GM12892 (cell line): ENCODE measurements at regions not wholly inside any gene's neighbourhood (a gene's known extent, or its start where the extent isn't known, plus 50 kb on each side); places are given as distances from the start of the nearest gene placed in this dataset.

Source experiments
- POLR2A ChIP-seq: IDR thresholded peaks from 2 replicates; pipeline ENCODE4 v1.6.1; 2011; ENCODE audit warnings: low read depth, low read length, control low read depth
- POLR2AphosphoS5 ChIP-seq: IDR thresholded peaks from 2 replicates; pipeline ENCODE4 v1.6.1; 2011; ENCODE audit warnings: low read depth, low read length, control low read depth
- TAF1 ChIP-seq: IDR thresholded peaks from 2 replicates; pipeline ENCODE4 v1.6.1; 2011; ENCODE audit warnings: low read depth, mild to moderate bottlenecking, control low read depth, low read length, borderline replicate concordance

- no peak for TF ChIP-seq POLR2AphosphoS5
- TF ChIP-seq TAF1: no peak
- no peak for TF ChIP-seq POLR2A
These were observed 350.9 kb upstream of the ACTBL2 start for GRCh38 chr5:57833489-57833888.
